ENCODE measurements at regions not wholly inside any gene's neighbourhood (a gene's known extent, or its start where the extent isn't known, plus 50 kb on each side); places are given as distances from the start of the nearest gene placed in this dataset.

GRCh38 chr5:36373527-36374086, 71.9 kb upstream of the RANBP3L start:
- no peak for DNase-seq (ENCODE audit: low read depth)
- no peak for TF ChIP-seq CTCF (IDR thresholded peaks at IDR 0.05; ENCODE audit: low read depth, low read length, missing control alignments)
- no peak overlapping the region for H3K4me3 ChIP-seq (ENCODE audit: low read depth, low read length)

GRCh38 chr5:36374266-36374862, 72.7 kb upstream of the RANBP3L start:
- H3K4me3 ChIP-seq (ENCODE audit: low read depth, low read length): no peak overlapping the region
- no peak for TF ChIP-seq CTCF (IDR thresholded peaks at IDR 0.05; ENCODE audit: low read depth, low read length, missing control alignments)
- DNase-seq (ENCODE audit: low read depth): no peak

- TF ChIP-seq CTCF (IDR thresholded peaks at IDR 0.05; ENCODE audit: low read depth, low read length, missing control alignments): no peak
- no peak for DNase-seq (ENCODE audit: low read depth)
- no peak overlapping the region for H3K4me3 ChIP-seq (ENCODE audit: low read depth, low read length)
These were observed 75.5 kb upstream of the RANBP3L start for GRCh38 chr5:36377192-36377591.

GRCh38 chr5:36378551-36378950, 76.8 kb upstream of the RANBP3L start:
- DNase-seq (ENCODE audit: low read depth): no peak
- TF ChIP-seq CTCF (IDR thresholded peaks at IDR 0.05; ENCODE audit: low read depth, low read length, missing control alignments): no peak
- no peak overlapping the region for H3K4me3 ChIP-seq (ENCODE audit: low read depth, low read length)

GRCh38 chr5:36382890-36383289, 81.2 kb upstream of the RANBP3L start:
- TF ChIP-seq CTCF (IDR thresholded peaks at IDR 0.05; ENCODE audit: low read depth, low read length, missing control alignments): no peak
- DNase-seq (ENCODE audit: low read depth): no peak
- no peak overlapping the region for H3K4me3 ChIP-seq (ENCODE audit: low read depth, low read length)

GRCh38 chr5:36383942-36384341, 82.2 kb upstream of the RANBP3L start:
- H3K4me3 ChIP-seq (ENCODE audit: low read depth, low read length): no peak overlapping the region
- DNase-seq (ENCODE audit: low read depth): no peak
- TF ChIP-seq CTCF (IDR thresholded peaks at IDR 0.05; ENCODE audit: low read depth, low read length, missing control alignments): no peak

GRCh38 chr5:36384845-36385244, 83.1 kb upstream of the RANBP3L start:
- no peak for DNase-seq (ENCODE audit: low read depth)
- no peak for TF ChIP-seq CTCF (IDR thresholded peaks at IDR 0.05; ENCODE audit: low read depth, low read length, missing control alignments)
- no peak overlapping the region for H3K4me3 ChIP-seq (ENCODE audit: low read depth, low read length)

Measured in GM12864 (cell line).